GM18498 (cell line): ENCODE measurements at regions not wholly inside any gene's neighbourhood (a gene's known extent, or its start where the extent isn't known, plus 50 kb on each side); places are given as distances from the start of the nearest gene placed in this dataset.

Experiments
- ATAC-seq: cut with Tn5 transposase; IDR thresholded peaks from one replicate; pipeline ENCODE4 v1.9.1; 2021; ENCODE audit warnings: mild to moderate bottlenecking, moderate library complexity; ENCODE audit not compliant: unreplicated experiment

- no peak for ATAC-seq
Measured at GRCh38 chr13:44207476-44207875, 166.1 kb upstream of the SERP2 start.

GRCh38 chr13:44210525-44210924 is 163.1 kb upstream of the SERP2 start:
- ATAC-seq: no peak

- ATAC-seq: no peak
Measured at GRCh38 chr13:44211286-44211685, 162.3 kb upstream of the SERP2 start.

- no peak for ATAC-seq
Measured at GRCh38 chr13:44211704-44212346, 161.8 kb upstream of the SERP2 start.

GRCh38 chr13:44212633-44213396 is 160.8 kb upstream of the SERP2 start:
- no peak for ATAC-seq

GRCh38 chr13:44218501-44219240 is 155.0 kb upstream of the SERP2 start:
- no peak for ATAC-seq

- no peak for ATAC-seq
Measured at GRCh38 chr13:44219577-44220548, 153.8 kb upstream of the SERP2 start.

GRCh38 chr13:44220948-44221347 is 152.7 kb upstream of the SERP2 start:
- ATAC-seq: no peak

- no peak for ATAC-seq
Measured at GRCh38 chr13:44221657-44222056, 152.0 kb upstream of the SERP2 start.

- no peak for ATAC-seq
Measured at GRCh38 chr13:44223770-44224444, 149.7 kb upstream of the SERP2 start.

GRCh38 chr13:44224450-44225149 is 149.0 kb upstream of the SERP2 start:
- ATAC-seq: no peak

GRCh38 chr13:44229371-44230030 is 144.1 kb upstream of the SERP2 start:
- no peak for ATAC-seq

- ATAC-seq: no peak
Measured at GRCh38 chr13:44230071-44230470, 143.6 kb upstream of the SERP2 start.

GRCh38 chr13:44230736-44231135 is 142.9 kb upstream of the SERP2 start:
- no peak for ATAC-seq

- no peak for ATAC-seq
Measured at GRCh38 chr13:44231786-44232516, 141.7 kb upstream of the SERP2 start.

GRCh38 chr13:44232774-44233173 is 140.8 kb upstream of the SERP2 start:
- ATAC-seq: no peak

GRCh38 chr13:44234566-44234965 is 139.1 kb upstream of the SERP2 start:
- ATAC-seq: no peak

GRCh38 chr13:44236370-44236769 is 137.3 kb upstream of the SERP2 start:
- no peak for ATAC-seq
